Pancreas (tissue), 10 donors: ENCODE measurements at regions not wholly inside any gene's neighbourhood (a gene's known extent, or its start where the extent isn't known, plus 50 kb on each side); places are given as distances from the start of the nearest gene placed in this dataset.

Experiments used
- ATAC-seq, 4 donors: fragments of 200-7000 bp; cut with Tn5 transposase; one replicate each; pipeline versions ENCODE4 v1.8.0 to v1.9.1; 2020; ENCODE audit warnings: mild to moderate bottlenecking in 4 of 4, moderate library complexity in 4 of 4
- DNase-seq, 6 donors: peaks; one replicate each; pipeline ENCODE4 v3.0.0-alpha.2; 2020
- FAIRE-seq: peaks from 2 replicates; lab custom pipeline; 2012; peaks lifted over from hg19 to GRCh38; lab: Jason Lieb, UNC
- H3K27ac ChIP-seq, 4 donors: fragments of 200-600 bp; sonication (generic); 1 replicate in 3 of 4; 2 replicates in 1 of 4; pipeline versions ENCODE4 v1.5.0 to v1.8.0; 2020
- H3K27me3 ChIP-seq, 4 donors: fragments of 200-600 bp; one replicate each; pipeline ENCODE4 v1.8.0; 2021
- H3K36me3 ChIP-seq, 3 donors: fragments of 200-600 bp; sonication (generic) in 1 of 3; one replicate each; pipeline versions ENCODE4 v1.5.0 to v1.8.0; 2020 to 2021
- H3K4me1 ChIP-seq, 3 donors: fragments of 200-600 bp; one replicate each; pipeline ENCODE4 v1.8.0; 2021
- H3K4me3 ChIP-seq, 4 donors: fragments of 200-600 bp; sonication (generic) in 2 of 4; one replicate each; pipeline versions ENCODE4 v1.5.0 to v1.8.0; 2020 to 2021
- H3K9me3 ChIP-seq, 4 donors: fragments of 200-600 bp; one replicate each; pipeline ENCODE4 v1.8.0; 2021
- WGBS, 2 donors: extraction: QIAGEN DNeasy Blood & Tissue Kit; methylation state at CpG; one replicate each; pipeline ENCODE4 v1.1.7; 2013; 5-methylcytosine and 5-hydroxymethylcytosine counted together
- intact Hi-C, 3 donors: fragments of 100-400 bp; cut with DNase I; formaldehyde crosslinking; loops; one replicate each; pipeline versions ENCODE4 v1.11.1 to v1.14.2; 2022
- TF ChIP-seq, protein P1 (sequence below), 4 donors: fragments of 200-600 bp; sonication (generic) in 3 of 4; IDR thresholded peaks; one replicate each; pipeline versions ENCODE4 v1.5.0 to v1.8.0; 2021; ENCODE audit warnings: antibody characterized with exemption in 4 of 4
- donor health status: healthy with polysubstance abuse.
- donor health status: DM: no; HTN: no; CAD: no; lungs with moderate emphysema.
- donor health status: DM: no; HTN: no; CAD: no.
- donor health status: control.
- donor health status: control.
- donor health status: Bipolar disorder and iron deficiency.
- donor health status: DM: yes; HTN: yes; CAD: no.
- donor health status: DM: no; HTN: no; CAD: no.
- donor health status: DM: no; HTN: no; CAD: no.
- donor health status: DM: yes; HTN: yes; CAD: no.

DNA sequence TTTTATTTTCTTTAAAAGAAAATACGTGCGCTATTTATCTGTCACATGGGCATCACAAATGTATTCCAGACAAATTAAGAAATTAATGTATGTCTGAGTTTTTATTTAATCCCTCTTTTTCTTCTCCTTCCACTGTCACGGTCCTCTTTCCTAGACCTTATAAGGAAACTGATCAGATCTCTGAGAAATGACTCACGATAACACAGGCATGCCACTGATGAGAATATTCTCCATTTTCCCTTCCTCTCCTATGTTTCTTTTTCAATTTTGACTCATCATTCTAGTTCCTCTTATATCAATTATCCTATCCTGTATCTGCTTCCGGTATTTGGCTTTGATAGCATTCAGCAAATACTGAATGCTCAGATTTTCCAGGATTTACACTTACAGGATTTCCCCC is 121.8 kb downstream of the DSC3 start:
- intact Hi-C loops, result no loop called here
- no peak for FAIRE-seq
- TF ChIP-seq, protein P1, sequence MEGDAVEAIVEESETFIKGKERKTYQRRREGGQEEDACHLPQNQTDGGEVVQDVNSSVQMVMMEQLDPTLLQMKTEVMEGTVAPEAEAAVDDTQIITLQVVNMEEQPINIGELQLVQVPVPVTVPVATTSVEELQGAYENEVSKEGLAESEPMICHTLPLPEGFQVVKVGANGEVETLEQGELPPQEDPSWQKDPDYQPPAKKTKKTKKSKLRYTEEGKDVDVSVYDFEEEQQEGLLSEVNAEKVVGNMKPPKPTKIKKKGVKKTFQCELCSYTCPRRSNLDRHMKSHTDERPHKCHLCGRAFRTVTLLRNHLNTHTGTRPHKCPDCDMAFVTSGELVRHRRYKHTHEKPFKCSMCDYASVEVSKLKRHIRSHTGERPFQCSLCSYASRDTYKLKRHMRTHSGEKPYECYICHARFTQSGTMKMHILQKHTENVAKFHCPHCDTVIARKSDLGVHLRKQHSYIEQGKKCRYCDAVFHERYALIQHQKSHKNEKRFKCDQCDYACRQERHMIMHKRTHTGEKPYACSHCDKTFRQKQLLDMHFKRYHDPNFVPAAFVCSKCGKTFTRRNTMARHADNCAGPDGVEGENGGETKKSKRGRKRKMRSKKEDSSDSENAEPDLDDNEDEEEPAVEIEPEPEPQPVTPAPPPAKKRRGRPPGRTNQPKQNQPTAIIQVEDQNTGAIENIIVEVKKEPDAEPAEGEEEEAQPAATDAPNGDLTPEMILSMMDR (IDR thresholded peaks at IDR 0.05), result no peak

DNA sequence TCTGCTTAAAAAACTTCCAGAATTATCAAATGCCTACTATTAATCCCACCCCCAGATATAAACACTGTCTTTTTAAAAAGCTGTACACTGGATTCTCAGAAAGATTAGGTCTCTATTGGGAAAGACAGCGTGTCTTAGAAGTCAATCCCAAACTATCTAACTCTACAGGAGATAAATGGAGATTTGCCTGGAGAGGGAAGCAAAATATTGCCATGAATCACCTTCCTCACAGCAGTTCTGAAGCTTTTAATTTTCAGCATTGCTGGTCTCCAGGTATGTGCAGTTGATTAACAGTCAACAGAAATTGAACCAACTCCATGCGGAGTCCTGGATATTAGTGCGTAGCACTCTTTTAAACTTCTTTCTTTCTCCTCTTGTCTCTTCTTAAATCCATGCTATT is 122.2 kb downstream of the DSC3 start:
- no peak for ATAC-seq
- TF ChIP-seq, protein P1 (IDR thresholded peaks at IDR 0.05), result no peak
- Histone ChIP-seq H3K4me3 (no peak overlapping the region), H3K4me1 (no peaks in the 10 kb centered on the region), H3K27me3 (no peaks in the 10 kb centered on the region), H3K27ac (no peak overlapping the region), H3K9me3 (no peaks in the 10 kb centered on the region), H3K36me3 (no peaks in the 10 kb centered on the region)
- no peak for DNase-seq
- 70 to 72% methylated on average over 3 of the region's 3 CpGs for WGBS, 2 donors
- no peak for FAIRE-seq
- intact Hi-C loops, result no loop called here

More for the DNA sequence above, 121.8 kb downstream of the DSC3 start:
- 72 to 81% methylated on average over 5 of the region's 5 CpGs for WGBS, 2 donors
- no peaks in the 10 kb centered on the region for H3K9me3 ChIP-seq
- no peak overlapping the region for H3K4me3 ChIP-seq
- no peaks in the 10 kb centered on the region for H3K36me3 ChIP-seq
- H3K27ac ChIP-seq, result no peak overlapping the region
- DNase-seq (no peak), ATAC-seq (no peak)
- H3K4me1 ChIP-seq, result no peaks in the 10 kb centered on the region
- no peaks in the 10 kb centered on the region for H3K27me3 ChIP-seq

DNA sequence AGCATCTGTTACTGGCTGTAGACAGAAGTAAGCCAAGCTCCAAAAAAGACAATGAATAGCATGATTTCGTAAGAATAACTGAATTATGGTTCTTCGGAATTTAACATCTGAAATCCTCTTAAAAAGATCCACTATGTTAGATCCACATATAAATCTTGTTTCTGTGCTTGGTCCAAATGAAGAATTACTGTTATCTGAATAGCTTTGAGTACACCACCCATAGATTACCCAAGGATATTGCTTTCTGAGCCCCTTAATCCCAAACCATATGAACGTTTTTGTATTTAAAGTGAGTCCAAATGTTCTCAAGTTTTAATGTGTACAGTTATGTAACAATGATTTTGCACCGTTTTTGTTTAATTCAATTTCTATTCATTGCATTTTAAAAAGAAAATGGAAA is 124.9 kb downstream of the DSC3 start:
- Histone ChIP-seq H3K4me1 (no peaks in the 10 kb centered on the region), H3K27me3 (no peaks in the 10 kb centered on the region), H3K27ac (no peak overlapping the region), H3K36me3 (no peaks in the 10 kb centered on the region), H3K4me3 (no peak overlapping the region), H3K9me3 (no peaks in the 10 kb centered on the region)
- TF ChIP-seq, protein P1 (IDR thresholded peaks at IDR 0.05), result no peak
- FAIRE-seq (no peak), ATAC-seq (no peak), DNase-seq (no peak)
- intact Hi-C loops, result no loop called here
- WGBS, 2 donors, result 60 to 72% methylated on average over 4 of the region's 4 CpGs

DNA sequence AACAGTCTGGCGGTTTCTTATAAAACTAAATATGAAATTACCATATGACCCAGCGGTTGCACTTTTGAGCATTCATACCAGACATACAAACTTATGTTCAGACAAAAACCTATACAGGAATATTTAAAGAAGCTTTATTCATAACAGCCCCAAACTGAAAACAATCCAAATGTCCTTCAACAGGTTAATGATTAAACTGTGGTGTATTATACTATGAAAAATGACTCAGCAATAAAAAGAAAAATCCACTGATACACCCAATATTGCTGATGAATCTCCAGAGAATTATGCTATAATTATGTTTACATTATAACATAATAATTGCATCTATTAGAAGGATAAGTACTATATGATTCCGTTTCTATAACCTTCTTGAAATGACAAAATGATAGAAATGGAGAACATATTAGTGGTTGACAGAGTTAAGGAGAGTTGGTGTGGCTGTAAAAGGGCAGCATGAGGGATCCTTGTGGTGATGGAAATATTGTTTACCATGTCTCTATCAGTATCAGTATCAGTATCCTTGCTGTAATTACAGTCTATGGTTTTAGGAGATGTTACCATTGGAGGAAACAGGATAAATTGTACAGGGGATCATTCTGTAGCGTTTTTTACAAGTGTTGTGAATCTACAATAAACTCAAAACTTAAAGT is 127.1 kb downstream of the DSC3 start:
- ATAC-seq, result peak; percentile 55 to 75 (median 68)
- DNase-seq, result no peak

DNA sequence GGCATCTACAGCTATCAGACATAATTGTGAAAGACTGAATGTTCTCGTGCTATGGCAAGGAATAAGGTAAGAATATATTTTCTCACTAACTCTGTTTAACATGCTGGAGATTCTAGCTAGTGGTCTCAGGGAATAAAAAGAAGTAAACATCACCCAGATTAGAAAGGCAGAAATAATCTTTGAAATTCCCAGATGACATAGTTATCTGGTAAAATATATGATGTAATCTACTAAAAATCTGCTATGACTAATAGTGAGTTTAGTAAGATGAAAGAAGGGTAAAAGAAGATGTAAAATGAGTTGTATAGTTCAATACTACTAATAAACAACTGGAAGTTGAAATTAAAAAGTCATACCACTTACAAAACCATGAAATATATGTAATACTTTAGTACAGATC is 134.2 kb downstream of the DSC3 start:
- Histone ChIP-seq H3K4me1 (no peaks in the 10 kb centered on the region), H3K36me3 (no peaks in the 10 kb centered on the region), H3K27ac (no peak overlapping the region), H3K27me3 (no peaks in the 10 kb centered on the region), H3K4me3 (no peak overlapping the region), H3K9me3 (no peaks in the 10 kb centered on the region)
- 60 to 65% methylated on average over 1 of the region's 1 CpG for WGBS, 2 donors
- FAIRE-seq (no peak), DNase-seq (no peak), ATAC-seq (no peak)
- TF ChIP-seq, protein P1 (IDR thresholded peaks at IDR 0.05), result no peak
- intact Hi-C loops, result no loop called here

More for the DNA sequence above, 127.1 kb downstream of the DSC3 start:
- no peaks in the 10 kb centered on the region for H3K9me3 ChIP-seq
- WGBS, 2 donors, result 76 to 78% methylated on average over 4 of the region's 4 CpGs
- H3K4me3 ChIP-seq, result no peak overlapping the region
- H3K27ac ChIP-seq, result no peak overlapping the region
- no peaks in the 10 kb centered on the region for H3K4me1 ChIP-seq
- no peak for FAIRE-seq
- H3K27me3 ChIP-seq, result no peaks in the 10 kb centered on the region
- intact Hi-C loops, result no loop called here
- TF ChIP-seq, protein P1 (IDR thresholded peaks at IDR 0.05), result no peak
- no peaks in the 10 kb centered on the region for H3K36me3 ChIP-seq
